ENCODE measurements at regions not wholly inside any gene's neighbourhood (a gene's known extent, or its start where the extent isn't known, plus 50 kb on each side); places are given as distances from the start of the nearest gene placed in this dataset.
"Not testable (repeated sequence)": the region's sequence is repeated elsewhere in the genome, so short reads cannot be mapped to it uniquely, and the experiment has no call there.

- no peak for DNase-seq (ENCODE audit: low spot score)
These were observed 53.8 kb downstream of the ADRB2 start for GRCh38 chr5:148880197-148880596.

DNA sequence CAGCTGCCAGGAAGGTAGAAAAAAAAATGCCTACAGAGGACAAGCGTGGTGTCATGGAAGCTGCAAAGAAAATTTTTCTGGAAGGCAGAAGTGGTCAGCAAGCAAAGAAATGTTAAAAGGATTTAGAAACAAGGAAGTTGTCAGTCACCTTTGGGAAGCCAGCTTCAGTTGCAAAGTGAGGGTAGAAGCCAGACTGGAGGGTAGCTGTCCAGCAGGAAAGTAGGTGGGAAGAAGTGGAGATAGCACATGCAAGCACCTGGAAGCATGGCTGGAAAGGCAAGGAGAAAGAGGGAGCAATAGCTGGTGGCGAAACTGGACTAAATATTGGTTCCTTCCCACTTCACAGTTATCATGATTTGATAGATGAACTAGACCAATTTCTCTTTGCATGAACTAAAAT, 54.3 kb downstream of the ADRB2 start:
- DNase-seq (ENCODE audit: low spot score) = no peak

DNA sequence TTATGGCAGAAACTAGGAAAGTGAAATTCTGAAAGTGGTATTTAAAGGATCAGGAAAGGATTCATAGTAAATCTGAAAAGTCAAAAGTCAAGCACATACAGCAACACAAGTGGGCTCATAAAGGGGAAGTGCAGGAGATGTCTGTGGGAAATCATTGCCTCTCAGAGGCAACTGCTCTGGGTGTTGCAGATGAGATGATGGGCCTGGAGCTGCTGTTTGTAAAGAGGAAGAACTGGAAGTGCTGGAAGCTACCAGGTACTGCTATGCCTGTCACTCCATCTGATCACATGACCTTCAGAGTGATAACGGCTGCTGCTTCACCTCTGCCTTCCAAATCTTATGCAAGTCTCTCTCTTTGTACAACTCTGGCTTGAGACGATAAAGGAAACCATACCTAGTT, 55.9 kb downstream of the ADRB2 start:
- DNase-seq (ENCODE audit: low spot score) = no peak

- DNase-seq (ENCODE audit: low spot score) = no peak
These were observed 58.1 kb downstream of the ADRB2 start for GRCh38 chr5:148884339-148885020.

GRCh38 chr5:148887123-148887881, 60.9 kb downstream of the ADRB2 start:
- no peak for DNase-seq (ENCODE audit: low spot score)

- DNase-seq (ENCODE audit: low spot score) = not testable (repeated sequence)
These were observed 63.5 kb downstream of the ADRB2 start for GRCh38 chr5:148889936-148890335.

- not testable (repeated sequence) for DNase-seq (ENCODE audit: low spot score)
These were observed 69.0 kb downstream of the ADRB2 start for GRCh38 chr5:148895441-148895840.

DNA sequence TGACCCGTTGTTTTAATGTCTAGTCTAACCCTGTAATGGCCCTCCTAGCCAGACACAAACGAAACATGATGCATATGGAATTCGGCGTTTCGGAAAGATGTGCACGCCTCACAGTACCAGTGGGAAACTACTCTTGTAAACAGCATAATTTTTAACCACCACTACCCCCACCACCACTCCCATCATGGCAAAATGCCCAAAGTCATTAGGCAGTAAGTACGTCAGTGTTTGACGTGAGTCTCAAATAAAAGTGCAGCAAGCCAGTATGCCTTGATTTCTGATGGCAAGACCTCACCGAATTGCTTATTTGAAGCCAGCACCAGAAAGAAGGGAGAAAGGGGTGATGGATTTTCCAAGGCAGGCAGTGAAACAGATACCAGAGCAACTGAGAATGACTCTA, 71.4 kb downstream of the ADRB2 start:
- no peak for DNase-seq (ENCODE audit: low spot score)

DNA sequence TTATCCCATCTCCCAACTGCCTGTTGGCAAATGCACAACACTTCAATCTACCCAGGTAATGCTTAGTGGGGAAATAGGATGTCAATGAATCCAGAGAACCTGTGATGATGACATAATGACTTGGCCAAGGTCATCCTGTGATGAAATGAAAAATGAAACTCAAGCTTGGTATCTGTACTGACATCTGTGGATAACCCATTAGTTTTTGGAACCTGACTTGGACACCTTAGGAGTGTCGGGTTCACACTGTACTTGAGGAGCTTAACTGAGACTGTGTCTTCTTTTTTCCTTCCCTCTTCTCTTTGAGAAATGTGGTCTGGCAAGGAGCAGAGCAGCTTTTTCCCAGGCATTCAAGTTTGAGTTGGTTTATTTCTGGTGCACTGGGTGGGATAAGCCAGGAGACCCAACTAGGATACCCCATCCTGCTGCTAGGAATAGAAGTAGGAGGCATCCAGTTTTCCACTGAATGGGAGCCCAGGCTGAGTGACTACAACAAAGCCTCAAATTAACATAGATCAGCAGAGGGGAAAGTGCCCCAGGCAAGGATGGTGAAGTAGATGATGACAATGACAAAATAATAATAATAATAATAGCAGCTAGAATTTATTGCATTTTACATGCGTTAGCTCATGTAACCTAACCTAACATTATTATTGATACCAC, 72.1 kb downstream of the ADRB2 start:
- DNase-seq (ENCODE audit: low spot score) = no peak

GRCh38 chr5:148899993-148900392, 73.6 kb downstream of the ADRB2 start:
- DNase-seq (ENCODE audit: low spot score) = no peak

- no peak for DNase-seq (ENCODE audit: low spot score)
These were observed 76.1 kb downstream of the ADRB2 start for GRCh38 chr5:148902478-148902877.

DNA sequence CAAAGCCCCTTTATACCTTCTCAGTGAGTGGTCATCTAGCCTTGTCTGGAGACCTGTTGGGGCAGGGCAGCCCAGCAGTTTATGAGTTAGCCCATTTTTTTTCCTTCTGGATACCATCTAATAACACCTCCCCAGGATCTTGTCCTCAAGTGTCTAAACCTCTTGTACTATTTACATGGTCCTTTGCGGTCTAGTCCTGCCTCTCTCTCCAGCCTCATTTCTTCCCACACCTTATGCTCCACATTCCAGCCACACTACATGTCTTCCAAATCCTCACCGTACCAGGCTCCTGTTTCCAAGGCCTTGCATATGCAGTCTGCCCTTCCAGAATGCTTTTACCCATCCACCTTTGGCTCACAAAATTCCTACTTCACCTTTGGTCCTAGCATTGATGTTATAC, 77.2 kb downstream of the ADRB2 start:
- DNase-seq (ENCODE audit: low spot score) = no peak

GRCh38 chr5:148904440-148904839, 78.0 kb downstream of the ADRB2 start:
- DNase-seq (ENCODE audit: low spot score) = peak; percentile 45

DNA sequence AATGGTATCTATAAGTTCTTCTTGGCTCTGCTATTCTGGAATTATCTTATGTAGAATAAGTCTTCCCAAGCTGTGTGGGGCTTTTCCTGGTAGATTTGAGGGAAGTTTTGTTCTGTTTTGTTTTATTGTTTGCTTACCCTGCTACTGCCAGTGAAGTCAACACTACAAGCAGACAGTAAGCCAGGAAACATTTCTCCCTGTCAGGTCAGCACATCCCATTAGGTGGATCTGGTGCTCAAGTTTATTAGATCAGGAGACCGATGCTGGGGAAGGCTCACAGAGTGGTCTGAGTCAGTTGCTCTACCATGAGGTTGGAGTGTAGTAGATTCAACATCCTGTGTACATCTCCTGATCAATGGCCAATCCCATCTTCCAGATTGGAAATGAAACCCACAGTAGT, 79.1 kb downstream of the ADRB2 start:
- no peak for DNase-seq (ENCODE audit: low spot score)

- no peak for DNase-seq (ENCODE audit: low spot score)
These were observed 80.6 kb downstream of the ADRB2 start for GRCh38 chr5:148906968-148907367.

- DNase-seq (ENCODE audit: low spot score) = no peak
These were observed 82.6 kb downstream of the ADRB2 start for GRCh38 chr5:148909040-148909439.

GRCh38 chr5:148909766-148910165, 83.4 kb downstream of the ADRB2 start:
- no peak for DNase-seq (ENCODE audit: low spot score)

DNA sequence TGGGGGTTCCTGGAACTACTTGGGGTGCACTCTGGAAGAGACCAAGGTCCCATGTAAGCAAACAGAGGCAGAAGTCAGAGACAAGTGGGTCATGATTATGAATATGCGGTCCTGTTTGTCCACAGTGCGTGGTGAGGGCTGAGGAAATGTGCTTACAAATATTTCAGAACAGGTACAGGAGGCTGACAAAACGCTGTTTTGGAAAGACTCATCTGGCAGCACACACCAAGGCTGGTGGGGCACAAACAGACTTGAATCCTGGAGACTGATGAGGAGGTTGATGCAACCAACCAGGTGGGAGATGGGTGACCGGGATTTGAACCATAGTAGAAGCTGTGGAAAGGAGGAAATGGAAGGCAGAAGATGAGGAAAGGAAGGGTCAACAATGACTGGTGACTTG, 83.8 kb downstream of the ADRB2 start:
- DNase-seq (ENCODE audit: low spot score) = no peak

- DNase-seq (ENCODE audit: low spot score) = no peak
These were observed 84.4 kb downstream of the ADRB2 start for GRCh38 chr5:148910686-148911361.

GRCh38 chr5:148911386-148911785, 85.0 kb downstream of the ADRB2 start:
- no peak for DNase-seq (ENCODE audit: low spot score)

- DNase-seq (ENCODE audit: low spot score) = no peak
These were observed 85.7 kb downstream of the ADRB2 start for GRCh38 chr5:148912146-148912545.

DNA sequence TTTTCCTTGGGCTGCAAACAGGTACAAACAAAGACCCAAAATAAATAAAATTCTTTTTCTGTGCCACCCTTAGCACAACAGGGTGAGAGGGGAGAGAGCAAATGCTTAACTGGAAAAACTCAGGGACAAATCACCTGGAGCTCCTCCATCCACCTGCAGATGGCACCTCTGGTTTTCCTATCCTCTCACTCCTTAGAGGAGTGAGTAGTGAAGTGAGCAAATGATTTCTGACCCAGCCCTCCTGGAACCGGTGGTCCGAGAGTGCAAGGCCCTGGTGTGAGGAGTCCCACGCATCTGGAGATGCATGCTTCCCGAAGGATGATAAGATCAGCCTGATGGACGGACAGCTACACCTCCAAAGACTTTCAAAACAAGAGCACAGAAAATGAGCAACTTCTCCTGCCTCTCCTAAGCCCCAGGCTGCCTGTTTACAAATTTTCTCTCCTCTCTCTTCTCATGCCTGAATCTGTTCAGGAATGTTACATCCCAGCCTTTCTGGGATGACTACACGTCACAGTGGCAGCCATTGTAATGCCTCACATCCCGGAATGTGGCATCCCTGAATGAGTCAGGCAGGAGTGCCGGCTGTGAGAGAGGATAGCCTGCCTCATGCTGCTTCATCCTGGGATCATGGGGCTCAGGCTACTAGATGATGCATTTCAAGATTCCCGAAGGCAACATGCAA, 86.4 kb downstream of the ADRB2 start:
- DNase-seq (ENCODE audit: low spot score) = no peak
